22Rv1 (cell line): ENCODE measurements at regions not wholly inside any gene's neighbourhood (a gene's known extent, or its start where the extent isn't known, plus 50 kb on each side); places are given as distances from the start of the nearest gene placed in this dataset.

Source experiments
- H3K27ac ChIP-seq: fragments of 450-650 bp; 2 replicates; pipeline ENCODE4 v1.5.1; 2017
- CTCF ChIP-seq: fragments of 450-650 bp; IDR thresholded peaks from 2 replicates; pipeline ENCODE4 v1.5.1; 2017; ENCODE audit warnings: mild to moderate bottlenecking
- ZFX ChIP-seq: fragments of 450-650 bp; IDR thresholded peaks from 2 replicates; pipeline ENCODE4 v1.6.1; 2017; ENCODE audit warnings: antibody characterized with exemption, borderline replicate concordance

GRCh38 chr10:89861584-89862301, 160.4 kb downstream of the KIF20B start:
- no peak for TF ChIP-seq ZFX
- no peak for TF ChIP-seq CTCF
- no peak overlapping the region for H3K27ac ChIP-seq

- TF ChIP-seq CTCF (no peak), ZFX (no peak)
- no peak overlapping the region for H3K27ac ChIP-seq
Observed at GRCh38 chr10:89867964-89868363, 166.6 kb downstream of the KIF20B start.

- H3K27ac ChIP-seq: no peak overlapping the region
- TF ChIP-seq ZFX: no peak
- TF ChIP-seq CTCF: no peak
Observed at GRCh38 chr10:89869180-89869579, 167.8 kb downstream of the KIF20B start.

- no peak overlapping the region for H3K27ac ChIP-seq
- TF ChIP-seq ZFX: no peak
- no peak for TF ChIP-seq CTCF
Observed at GRCh38 chr10:89869592-89870156, 168.3 kb downstream of the KIF20B start.

- H3K27ac ChIP-seq: no peak overlapping the region
- no peak for TF ChIP-seq CTCF
- TF ChIP-seq ZFX: no peak
Observed at GRCh38 chr10:89870936-89871335, 169.5 kb downstream of the KIF20B start.

GRCh38 chr10:89873055-89873454, 171.7 kb downstream of the KIF20B start:
- TF ChIP-seq ZFX: no peak
- no peak for TF ChIP-seq CTCF

GRCh38 chr10:89875557-89875956, 174.2 kb downstream of the KIF20B start:
- H3K27ac ChIP-seq: no peak overlapping the region
- TF ChIP-seq CTCF (no peak), ZFX (no peak)

More at GRCh38 chr10:89873055-89873454, 171.7 kb downstream of the KIF20B start:
- H3K27ac ChIP-seq: no peak overlapping the region
